Transverse colon (tissue), 4 donors: ENCODE measurements at regions not wholly inside any gene's neighbourhood (a gene's known extent, or its start where the extent isn't known, plus 50 kb on each side); places are given as distances from the start of the nearest gene placed in this dataset.

Experiments used
- DNase-seq: peaks from one replicate; pipeline ENCODE4 v3.0.0-alpha.2; 2019
- H3K27ac ChIP-seq, 4 donors: fragments of 200-600 bp; sonication (generic); 2 replicates each; pipeline ENCODE4 v1.5.1; 2016 to 2018; ENCODE audit warnings: inconsistent platforms in 4 of 4
- H3K27me3 ChIP-seq: fragments of 200-600 bp; sonication (generic); 2 replicates; pipeline ENCODE4 v1.5.1; 2017; ENCODE audit warnings: inconsistent platforms
- H3K36me3 ChIP-seq, 4 donors: fragments of 200-600 bp; sonication (generic); 2 replicates each; pipeline ENCODE4 v1.5.1; 2017 to 2019; ENCODE audit warnings: inconsistent platforms in 4 of 4
- H3K4me1 ChIP-seq, 4 donors: fragments of 200-600 bp; sonication (generic); 2 replicates each; pipeline ENCODE4 v1.5.1; 2017 to 2020; ENCODE audit warnings: inconsistent platforms in 4 of 4
- H3K4me3 ChIP-seq, 4 donors: fragments of 200-600 bp; sonication (generic); 1 replicate in 1 of 4; 2 replicates in 3 of 4; pipeline versions ENCODE4 v1.5.1 to v1.6.1; 2017 to 2019; ENCODE audit warnings: inconsistent platforms in 4 of 4
- H3K9me3 ChIP-seq, 2 donors: fragments of 200-600 bp; sonication (generic); 2 replicates each; pipeline ENCODE4 v1.5.1; 2017 to 2019; ENCODE audit warnings: inconsistent platforms in 2 of 2
- CTCF ChIP-seq, 5 experiments: fragments of 200-600 bp in 3 of 5; fragments of 450-650 bp in 2 of 5; sonication (generic) in 3 of 5; IDR thresholded peaks; 1 replicate in 2 of 5; 2 replicates in 3 of 5; pipeline ENCODE4 v1.5.1; 2016 to 2017; ENCODE audit warnings: antibody characterized with exemption in 5 of 5, inconsistent platforms in 3 of 5, mild to moderate bottlenecking in 2 of 5, moderate library complexity in 1 of 5
- EP300 ChIP-seq: sonication (generic); formaldehyde crosslinking; IDR thresholded peaks from one replicate; pipeline ENCODE4 v1.6.1; 2017; ENCODE audit warnings: antibody characterized with exemption, low read depth
- POLR2A ChIP-seq: fragments of 450-650 bp; IDR thresholded peaks from one replicate; pipeline ENCODE4 v1.6.1; 2016; ENCODE audit warnings: antibody characterized with exemption, mild to moderate bottlenecking, moderate library complexity
- POLR2AphosphoS5 ChIP-seq, 3 donors: sonication (generic); formaldehyde crosslinking; IDR thresholded peaks; one replicate each; pipeline ENCODE4 v1.6.1; 2016; ENCODE audit warnings: antibody characterized with exemption in 3 of 3
- WGBS, 2 donors: methylation state at CpG; one replicate each; pipeline ENCODE4 v1.1.5; 2018; ENCODE audit warnings: low coverage in 1 of 2; 5-methylcytosine and 5-hydroxymethylcytosine counted together
- in situ Hi-C, 4 donors: fragments of 200-750 bp; cut with MboI; loops; one replicate each; pipeline versions ENCODE4 v1.15.0 to v1.15.1; 2017; ENCODE audit warnings: low sequenced_read_pairs in 3 of 4, low pct_ligation_motif_present in 1 of 4, low pct_unique_long_range_greater_than_20kb in 1 of 4
- intact Hi-C: fragments of 100-400 bp; cut with DNase I; formaldehyde crosslinking; loops from one replicate; pipeline ENCODE4 v1.15.1; 2023; ENCODE audit warnings: low total_unique reads

GRCh38 chr2:150587547-150588505 lies 100.4 kb upstream of the RND3 start:
- Histone ChIP-seq H3K9me3 (no peaks in the 10 kb centered on the region), H3K4me1 (peaks cover 0 to 3% (median 1%) of the 10 kb centered on the region in 4 donors), H3K27ac (no peak overlapping the region), H3K36me3 (no peaks in the 10 kb centered on the region), H3K4me3 (no peak overlapping the region), H3K27me3 (no peaks in the 10 kb centered on the region)
- no peak for DNase-seq
- intact Hi-C loops, result no loop called here
- in situ Hi-C loops, result no loop called here
- TF ChIP-seq POLR2AphosphoS5 (IDR thresholded peaks at IDR 0.05) (no peak), POLR2A (no peak), CTCF (IDR thresholded peaks at IDR 0.05) (no peak), EP300 (no peak)
- 56 to 59% methylated on average over 9 to 10 of the region's 10 CpGs for WGBS, 2 donors

DNA sequence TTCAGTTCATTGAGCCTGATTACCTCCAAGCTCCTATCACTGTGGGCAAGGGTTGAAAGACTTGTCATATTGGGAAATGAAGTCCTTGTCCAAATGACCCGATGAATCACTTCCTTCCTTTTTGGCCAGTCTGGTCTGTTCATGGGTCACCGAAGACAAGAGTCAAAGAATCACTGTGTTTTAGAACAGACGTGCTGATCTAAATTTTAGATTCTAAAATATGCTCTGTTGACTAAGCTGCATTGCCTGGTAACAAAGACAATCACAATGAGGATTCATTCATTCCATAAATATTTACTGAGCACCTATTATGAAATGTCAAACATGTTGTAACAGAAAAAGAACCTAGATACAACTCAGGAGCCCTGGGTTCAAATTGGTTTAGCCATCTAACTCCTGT lies 99.4 kb upstream of the RND3 start:
- no peak for DNase-seq
- Histone ChIP-seq H3K9me3 (no peaks in the 10 kb centered on the region), H3K27ac (no peak overlapping the region), H3K27me3 (no peaks in the 10 kb centered on the region), H3K36me3 (no peaks in the 10 kb centered on the region), H3K4me3 (no peak overlapping the region), H3K4me1 (peaks cover 0 to 3% (median 1%) of the 10 kb centered on the region in 4 donors)
- 61 to 65% methylated on average over 3 of the region's 3 CpGs for WGBS, 2 donors
- in situ Hi-C loops, result no loop called here
- TF ChIP-seq POLR2AphosphoS5 (IDR thresholded peaks at IDR 0.05), result no peak
- no peak for TF ChIP-seq POLR2A
- intact Hi-C loops, result no loop called here

DNA sequence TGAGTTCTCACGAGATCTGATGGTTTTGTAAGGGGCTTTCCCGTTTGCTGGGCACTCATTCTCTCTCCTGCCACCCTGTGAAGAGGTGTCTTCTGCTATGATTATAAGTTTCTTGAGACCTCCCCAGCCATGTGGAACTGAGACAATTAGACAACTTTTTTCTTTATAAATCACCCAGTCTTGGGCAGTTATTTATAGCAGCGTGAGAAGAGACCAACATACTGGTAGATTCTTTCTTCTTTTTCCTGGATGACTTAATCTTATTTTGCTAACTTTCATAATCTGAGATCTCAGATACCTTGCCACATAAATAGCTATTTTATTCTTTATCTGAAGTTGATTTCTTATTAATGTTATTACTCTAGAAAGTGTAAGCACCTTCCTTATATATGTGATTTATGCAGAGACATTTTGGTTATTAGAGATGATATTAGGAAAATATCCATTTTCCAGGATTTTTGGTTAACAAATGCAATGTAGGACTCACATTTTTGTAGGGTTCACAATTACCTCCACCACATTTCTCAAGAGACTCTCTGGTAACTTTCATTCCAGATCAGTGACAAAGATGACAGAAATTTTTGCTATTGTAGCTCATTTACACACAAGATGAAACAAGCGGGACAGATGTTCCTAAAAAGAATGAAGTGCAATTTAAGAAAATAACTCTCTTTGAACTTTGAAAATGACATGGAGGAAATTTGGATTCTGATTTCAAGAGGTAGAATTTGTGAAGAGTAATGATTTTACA lies 97.9 kb upstream of the RND3 start:
- TF ChIP-seq POLR2A (no peak), CTCF (IDR thresholded peaks at IDR 0.05) (no peak), POLR2AphosphoS5 (IDR thresholded peaks at IDR 0.05) (no peak), EP300 (no peak)
- Histone ChIP-seq H3K27me3 (no peaks in the 10 kb centered on the region), H3K27ac (no peak overlapping the region), H3K9me3 (no peaks in the 10 kb centered on the region), H3K4me3 (no peak overlapping the region), H3K4me1 (peaks cover 0 to 3% (median 1%) of the 10 kb centered on the region in 4 donors), H3K36me3 (no peaks in the 10 kb centered on the region)
- in situ Hi-C loops (no loop called here), intact Hi-C loops (no loop called here)
- DNase-seq, result no peak
- 86 to 93% methylated on average over 4 of the region's 4 CpGs for WGBS, 2 donors

DNA sequence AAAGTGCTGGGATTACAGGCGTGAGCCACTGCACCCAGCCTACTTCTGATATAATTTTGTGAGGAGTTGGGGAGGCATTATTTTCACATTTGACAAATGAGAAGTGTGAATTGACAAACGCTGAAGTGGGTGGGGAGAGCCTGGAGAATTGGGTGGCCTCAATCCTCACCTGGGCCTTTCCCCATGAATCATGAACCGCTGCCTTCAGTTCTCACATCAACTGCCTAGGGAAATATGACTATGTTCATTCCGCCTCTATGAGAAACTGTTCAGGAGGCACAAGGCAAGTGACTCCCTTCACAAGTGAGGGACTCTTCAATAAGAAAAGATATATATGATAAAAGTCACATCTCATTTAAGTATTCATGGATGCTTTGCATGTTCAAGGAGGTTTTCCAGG lies 96.6 kb upstream of the RND3 start:
- H3K27ac ChIP-seq, result no peak overlapping the region
- H3K4me3 ChIP-seq, result no peak overlapping the region
- H3K36me3 ChIP-seq, result no peaks in the 10 kb centered on the region
- TF ChIP-seq POLR2AphosphoS5 (IDR thresholded peaks at IDR 0.05), result no peak
- TF ChIP-seq CTCF (IDR thresholded peaks at IDR 0.05), result no peak
- TF ChIP-seq POLR2A, result no peak
- TF ChIP-seq EP300, result no peak
- no peaks in the 10 kb centered on the region for H3K27me3 ChIP-seq
- DNase-seq, result no peak
- WGBS, 2 donors, result 91 to 100% methylated on average over 1 to 4 of the region's 4 CpGs
- peaks cover 0 to 3% (median 1%) of the 10 kb centered on the region in 4 donors for H3K4me1 ChIP-seq
- H3K9me3 ChIP-seq, result no peaks in the 10 kb centered on the region
- intact Hi-C loops, result no loop called here
- in situ Hi-C loops, result no loop called here
